HG03354 (cell line): ENCODE measurements at regions not wholly inside any gene's neighbourhood (a gene's known extent, or its start where the extent isn't known, plus 50 kb on each side); places are given as distances from the start of the nearest gene placed in this dataset.

ENCODE experiments used
- ATAC-seq: cut with Tn5 transposase; IDR thresholded peaks from one replicate; pipeline ENCODE4 v1.9.1; 2021; ENCODE audit warnings: mild to moderate bottlenecking; ENCODE audit not compliant: unreplicated experiment, poor library complexity, severe bottlenecking

GRCh38 chr5:74310997-74311930 is 329.3 kb downstream of the ENC1 start:
- ATAC-seq: no peak

GRCh38 chr5:74310386-74310785 is 330.1 kb downstream of the ENC1 start:
- no peak for ATAC-seq

- no peak for ATAC-seq
These were observed 331.5 kb downstream of the ENC1 start for GRCh38 chr5:74309050-74309449.

GRCh38 chr5:74306845-74307244 is 333.7 kb downstream of the ENC1 start:
- ATAC-seq: no peak

GRCh38 chr5:74304536-74304935 is 336.0 kb downstream of the ENC1 start:
- ATAC-seq: no peak

GRCh38 chr5:74303578-74303977 is 336.9 kb downstream of the ENC1 start:
- ATAC-seq: no peak

GRCh38 chr5:74301576-74301975 is 339.0 kb downstream of the ENC1 start:
- ATAC-seq: no peak

- ATAC-seq: no peak
These were observed 339.6 kb downstream of the ENC1 start for GRCh38 chr5:74300808-74301389.

- ATAC-seq: no peak
These were observed 340.7 kb downstream of the ENC1 start for GRCh38 chr5:74299833-74300232.

GRCh38 chr5:74296685-74297408 is 343.7 kb downstream of the ENC1 start:
- no peak for ATAC-seq

- no peak for ATAC-seq
These were observed 344.9 kb downstream of the ENC1 start for GRCh38 chr5:74295676-74296075.

- no peak for ATAC-seq
These were observed 345.4 kb downstream of the ENC1 start for GRCh38 chr5:74295141-74295540.

GRCh38 chr5:74294231-74294705 is 346.3 kb downstream of the ENC1 start:
- no peak for ATAC-seq

- no peak for ATAC-seq
These were observed 347.3 kb downstream of the ENC1 start for GRCh38 chr5:74293182-74293581.

- no peak for ATAC-seq
These were observed 349.8 kb downstream of the ENC1 start for GRCh38 chr5:74290634-74291241.

GRCh38 chr5:74289691-74290090 is 350.8 kb downstream of the ENC1 start:
- ATAC-seq: no peak

GRCh38 chr5:74289238-74289637 is 351.3 kb downstream of the ENC1 start:
- ATAC-seq: no peak

GRCh38 chr5:74288448-74289108 is 351.9 kb downstream of the ENC1 start:
- ATAC-seq: no peak

- ATAC-seq: no peak
These were observed 352.5 kb downstream of the ENC1 start for GRCh38 chr5:74288038-74288437.
